Esophagus mucosa (tissue), 1 donor: ENCODE measurements at regions not wholly inside any gene's neighbourhood (a gene's known extent, or its start where the extent isn't known, plus 50 kb on each side); places are given as distances from the start of the nearest gene placed in this dataset.
"Not testable (repeated sequence)": the region's sequence is repeated elsewhere in the genome, so short reads cannot be mapped to it uniquely, and the experiment has no call there.

Experiments
- ATAC-seq: fragments of 200-7000 bp; cut with Tn5 transposase; one replicate; pipeline ENCODE4 v1.9.1; 2020
- donor health status: DM: yes; HTN: yes; CAD: no.

GRCh38 chr3:106827515-106828213, 549.6 kb upstream of the CCDC54 start:
- no peak for ATAC-seq

- no peak for ATAC-seq
Observed at GRCh38 chr3:106829206-106829605, 548.0 kb upstream of the CCDC54 start.

- ATAC-seq = no peak
Observed at GRCh38 chr3:106830334-106830733, 546.9 kb upstream of the CCDC54 start.

GRCh38 chr3:106836906-106837305, 540.3 kb upstream of the CCDC54 start:
- no peak for ATAC-seq

GRCh38 chr3:106837616-106838015, 539.6 kb upstream of the CCDC54 start:
- no peak for ATAC-seq

GRCh38 chr3:106839576-106840280, 537.5 kb upstream of the CCDC54 start:
- no peak for ATAC-seq

GRCh38 chr3:106840319-106840718, 536.9 kb upstream of the CCDC54 start:
- ATAC-seq = no peak

GRCh38 chr3:106842151-106842550, 535.1 kb upstream of the CCDC54 start:
- no peak for ATAC-seq

- ATAC-seq = no peak
Observed at GRCh38 chr3:106844638-106845037, 532.6 kb upstream of the CCDC54 start.

GRCh38 chr3:106848099-106848498, 529.1 kb upstream of the CCDC54 start:
- ATAC-seq = no peak

GRCh38 chr3:106850437-106850836, 526.8 kb upstream of the CCDC54 start:
- no peak for ATAC-seq

GRCh38 chr3:106858321-106858720, 518.9 kb upstream of the CCDC54 start:
- not testable (repeated sequence) for ATAC-seq

- ATAC-seq = no peak
Observed at GRCh38 chr3:106860182-106860581, 517.1 kb upstream of the CCDC54 start.

- ATAC-seq = no peak
Observed at GRCh38 chr3:106862067-106862466, 515.2 kb upstream of the CCDC54 start.

- no peak for ATAC-seq
Observed at GRCh38 chr3:106877627-106878026, 499.6 kb upstream of the CCDC54 start.

- no peak for ATAC-seq
Observed at GRCh38 chr3:106880206-106880605, 497.0 kb upstream of the CCDC54 start.

- no peak for ATAC-seq
Observed at GRCh38 chr3:106881186-106881585, 496.1 kb upstream of the CCDC54 start.

- no peak for ATAC-seq
Observed at GRCh38 chr3:106882297-106882696, 494.9 kb upstream of the CCDC54 start.

GRCh38 chr3:106906074-106906473, 471.2 kb upstream of the CCDC54 start:
- ATAC-seq = no peak

GRCh38 chr3:106908181-106908938, 468.9 kb upstream of the CCDC54 start:
- no peak for ATAC-seq

- ATAC-seq = no peak
Observed at GRCh38 chr3:106913111-106913698, 464.0 kb upstream of the CCDC54 start.

GRCh38 chr3:106913966-106914365, 463.3 kb upstream of the CCDC54 start:
- ATAC-seq = no peak

GRCh38 chr3:106920609-106921008, 456.6 kb upstream of the CCDC54 start:
- no peak for ATAC-seq
